Esophagus muscularis mucosa (tissue), 4 donors: ENCODE measurements at regions not wholly inside any gene's neighbourhood (a gene's known extent, or its start where the extent isn't known, plus 50 kb on each side); places are given as distances from the start of the nearest gene placed in this dataset.

Experiments used
- DNase-seq: peaks from one replicate; pipeline ENCODE4 v3.0.0-alpha.2; 2017; ENCODE audit errors: extremely low spot score
- H3K27ac ChIP-seq, 4 donors: fragments of 200-600 bp; sonication (generic); replicated peaks in 1 of 4; 1 replicate in 3 of 4; 2 replicates in 1 of 4; pipeline ENCODE4 v1.5.1; 2016 to 2019; ENCODE audit warnings: mild to moderate bottlenecking in 1 of 4
- H3K27me3 ChIP-seq, 4 donors: fragments of 200-600 bp; sonication (generic); one replicate each; pipeline versions ENCODE4 v1.5.1 to v1.6.0; 2016 to 2019
- H3K36me3 ChIP-seq, 4 donors: fragments of 200-600 bp; sonication (generic); one replicate each; pipeline ENCODE4 v1.5.1; 2016 to 2019
- H3K4me1 ChIP-seq, 4 donors: fragments of 200-600 bp; sonication (generic); one replicate each; pipeline ENCODE4 v1.5.1; 2016 to 2019
- H3K4me3 ChIP-seq, 4 donors: fragments of 200-600 bp; sonication (generic); 1 replicate in 2 of 4; 2 replicates in 2 of 4; pipeline ENCODE4 v1.5.1; 2016 to 2019; ENCODE audit warnings: mild to moderate bottlenecking in 4 of 4, moderate library complexity in 1 of 4
- H3K9me3 ChIP-seq, 4 donors: fragments of 200-600 bp; sonication (generic); 1 replicate in 3 of 4; 2 replicates in 1 of 4; pipeline ENCODE4 v1.5.1; 2016 to 2019
- CTCF ChIP-seq, 3 experiments: fragments of 200-600 bp in 2 of 3; fragments of 450-650 bp in 1 of 3; sonication (generic) in 2 of 3; IDR thresholded peaks; one replicate each; pipeline ENCODE4 v1.5.1; 2017 to 2019; ENCODE audit warnings: antibody characterized with exemption in 3 of 3, mild to moderate bottlenecking in 2 of 3, moderate library complexity in 1 of 3
- EP300 ChIP-seq: sonication (generic); formaldehyde crosslinking; IDR thresholded peaks from one replicate; pipeline ENCODE4 v1.6.1; 2017; ENCODE audit warnings: antibody characterized with exemption
- POLR2A ChIP-seq: fragments of 450-650 bp; IDR thresholded peaks from one replicate; pipeline ENCODE4 v1.6.1; 2017; ENCODE audit warnings: antibody characterized with exemption, moderate library complexity, mild to moderate bottlenecking, low read depth
- POLR2AphosphoS5 ChIP-seq, 2 donors: sonication (generic); formaldehyde crosslinking; IDR thresholded peaks; one replicate each; pipeline ENCODE4 v1.6.1; 2017; ENCODE audit warnings: antibody characterized with exemption in 2 of 2
- WGBS: methylation state at CpG from one replicate; pipeline ENCODE4 v1.1.5; 2018; 5-methylcytosine and 5-hydroxymethylcytosine counted together
- intact Hi-C: fragments of 100-400 bp; cut with DNase I; formaldehyde crosslinking; loops from one replicate; pipeline ENCODE4 v1.15.1; 2023

- no peaks in the 10 kb centered on the region for H3K36me3 ChIP-seq
- H3K4me3 ChIP-seq: no peak overlapping the region
- H3K27ac ChIP-seq: no peak overlapping the region
- no peak for TF ChIP-seq POLR2AphosphoS5 (IDR thresholded peaks at IDR 0.05)
- no peak for TF ChIP-seq POLR2A
- TF ChIP-seq CTCF (IDR thresholded peaks at IDR 0.05): no peak
- TF ChIP-seq EP300: no peak
- no peaks in the 10 kb centered on the region for H3K27me3 ChIP-seq
- H3K4me1 ChIP-seq: peaks cover 0 to 5% (median 0%) of the 10 kb centered on the region in 4 donors
- no peak for DNase-seq
- intact Hi-C loops: no loop called here
- no peaks in the 10 kb centered on the region for H3K9me3 ChIP-seq
- 87% methylated on average over 6 of the region's 6 CpGs for WGBS
These were observed 101.6 kb upstream of the TNS3 start for GRCh38 chr7:47683485-47683898.

GRCh38 chr7:47682874-47683273 is 101.0 kb upstream of the TNS3 start:
- Histone ChIP-seq H3K27ac (no peak overlapping the region), H3K36me3 (no peaks in the 10 kb centered on the region), H3K27me3 (no peaks in the 10 kb centered on the region), H3K9me3 (no peaks in the 10 kb centered on the region), H3K4me1 (peaks cover 0 to 8% (median 4%) of the 10 kb centered on the region in 4 donors), H3K4me3 (no peak overlapping the region)
- TF ChIP-seq POLR2A (no peak), CTCF (IDR thresholded peaks at IDR 0.05) (no peak), POLR2AphosphoS5 (IDR thresholded peaks at IDR 0.05) (no peak), EP300 (no peak)
- intact Hi-C loops: no loop called here
- WGBS: 96% methylated on average over 6 of the region's 6 CpGs
- no peak for DNase-seq

- 92% methylated on average over 8 of the region's 8 CpGs for WGBS
- H3K4me1 ChIP-seq: peaks cover 0 to 12% (median 7%) of the 10 kb centered on the region in 4 donors
These were observed 99.4 kb upstream of the TNS3 start for GRCh38 chr7:47681249-47681810.

GRCh38 chr7:47678641-47679380 is 96.9 kb upstream of the TNS3 start:
- Histone ChIP-seq H3K9me3 (no peaks in the 10 kb centered on the region), H3K27me3 (no peaks in the 10 kb centered on the region), H3K4me3 (no peak overlapping the region), H3K4me1 (peaks cover 0 to 12% (median 7%) of the 10 kb centered on the region in 4 donors), H3K36me3 (no peaks in the 10 kb centered on the region), H3K27ac (no peak overlapping the region)
- no peak for DNase-seq
- no peak for TF ChIP-seq POLR2A
- no peak for TF ChIP-seq POLR2AphosphoS5 (IDR thresholded peaks at IDR 0.05)
- no peak for TF ChIP-seq EP300
- TF ChIP-seq CTCF (IDR thresholded peaks at IDR 0.05): no peak
- WGBS: 91% methylated on average over 6 of the region's 6 CpGs
- intact Hi-C loops: no loop called here

More at GRCh38 chr7:47681249-47681810, 99.4 kb upstream of the TNS3 start:
- TF ChIP-seq CTCF (IDR thresholded peaks at IDR 0.05) (no peak), POLR2A (no peak), EP300 (no peak), POLR2AphosphoS5 (IDR thresholded peaks at IDR 0.05) (no peak)
- DNase-seq: no peak
- Histone ChIP-seq H3K9me3 (no peaks in the 10 kb centered on the region), H3K27me3 (no peaks in the 10 kb centered on the region), H3K36me3 (no peaks in the 10 kb centered on the region), H3K4me3 (no peak overlapping the region), H3K27ac (no peak overlapping the region)
- intact Hi-C loops: no loop called here
